GM18508 (cell line): ENCODE measurements at regions not wholly inside any gene's neighbourhood (a gene's known extent, or its start where the extent isn't known, plus 50 kb on each side); places are given as distances from the start of the nearest gene placed in this dataset.
"Not testable (repeated sequence)": the region's sequence is repeated elsewhere in the genome, so short reads cannot be mapped to it uniquely, and the experiment has no call there.

Experiments
- ATAC-seq: cut with Tn5 transposase; IDR thresholded peaks from one replicate; pipeline ENCODE4 v1.9.1; 2021; ENCODE audit warnings: moderate number of reproducible peaks; ENCODE audit not compliant: insufficient read depth, unreplicated experiment

GRCh38 chrX:128846385-128846784, 676.9 kb downstream of the SMARCA1 start:
- ATAC-seq: no peak

GRCh38 chrX:128818690-128819089, 704.6 kb downstream of the SMARCA1 start:
- no peak for ATAC-seq

- ATAC-seq: no peak
Measured at GRCh38 chrX:128816919-128817318, 706.4 kb downstream of the SMARCA1 start.

DNA sequence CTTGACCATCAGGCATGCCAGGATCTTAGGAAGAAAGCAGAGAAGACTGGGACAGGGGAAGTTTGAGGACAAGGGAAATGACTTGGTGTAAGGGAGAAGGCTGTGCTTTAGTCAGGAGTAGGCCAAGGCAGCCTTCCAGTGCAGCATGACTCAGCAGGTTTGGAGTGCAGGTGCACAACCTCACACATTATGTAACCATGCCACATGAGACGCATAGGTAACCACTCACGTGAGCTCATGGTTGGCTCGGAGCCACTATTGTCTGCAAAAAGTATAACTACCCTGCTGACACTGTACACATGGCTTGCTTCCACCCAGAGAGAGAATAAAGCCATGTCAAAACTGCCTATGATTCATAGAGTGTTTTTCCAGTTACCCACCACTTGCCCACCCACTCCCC, 715.9 kb downstream of the SMARCA1 start:
- no peak for ATAC-seq

DNA sequence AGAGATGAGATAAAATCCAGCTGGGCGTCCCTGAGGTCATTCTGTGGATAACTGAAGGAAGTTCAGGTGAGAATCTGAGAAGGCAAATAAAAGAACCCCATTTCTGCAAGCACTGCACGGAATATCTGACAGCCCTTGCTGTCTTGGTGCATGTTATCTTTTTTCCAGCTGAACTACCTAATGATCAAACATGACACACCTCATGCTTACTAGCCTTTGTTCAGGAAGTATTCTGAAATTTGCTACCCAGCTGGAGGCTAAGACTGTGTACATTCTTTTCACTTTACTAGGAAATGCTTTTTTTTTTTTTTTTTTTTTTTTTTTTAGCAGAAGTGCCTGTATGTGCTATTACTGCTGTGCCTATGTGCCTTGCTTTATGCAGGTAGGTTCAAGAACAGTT, 718.1 kb downstream of the SMARCA1 start:
- ATAC-seq: no peak

DNA sequence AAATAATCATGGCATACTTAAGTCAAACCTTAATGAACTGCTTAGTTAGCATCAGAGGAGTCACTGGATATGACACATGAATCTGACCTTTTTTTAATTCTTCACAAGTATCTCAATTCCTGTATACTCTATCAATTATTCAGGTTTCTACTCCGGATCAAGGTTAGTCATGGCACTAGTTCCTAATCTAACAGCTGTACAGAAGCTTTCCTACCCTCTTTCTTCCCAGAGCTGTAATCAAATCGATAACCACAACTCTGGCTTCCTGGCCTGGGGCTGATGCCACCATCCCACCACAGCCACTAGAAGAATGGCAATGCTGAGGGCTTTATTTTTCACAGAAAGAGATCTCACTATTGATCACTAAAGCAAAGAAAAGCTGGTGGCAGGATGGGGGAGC, 718.5 kb downstream of the SMARCA1 start:
- no peak for ATAC-seq

DNA sequence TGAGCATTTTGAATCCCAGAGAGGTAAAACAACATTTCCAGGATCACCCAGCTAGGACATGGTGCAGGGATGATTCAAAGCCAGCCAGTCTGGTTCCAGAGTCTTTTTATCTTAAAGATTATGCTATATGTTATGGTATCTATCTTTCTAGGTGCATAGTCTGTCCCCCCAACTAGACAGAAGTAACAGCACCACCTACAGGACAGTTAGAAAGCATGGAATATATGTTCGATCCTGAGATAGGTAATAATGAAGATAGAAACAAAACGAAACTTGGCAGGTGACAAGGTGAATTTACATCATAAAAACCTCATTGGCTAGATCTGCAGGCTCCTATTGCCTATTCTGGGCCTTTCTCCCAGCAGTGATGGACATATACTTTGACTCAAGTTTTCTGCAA, 723.2 kb downstream of the SMARCA1 start:
- ATAC-seq: no peak

GRCh38 chrX:128783139-128783538, 730.9 kb upstream of the ACTRT1 start:
- ATAC-seq: not testable (repeated sequence)

DNA sequence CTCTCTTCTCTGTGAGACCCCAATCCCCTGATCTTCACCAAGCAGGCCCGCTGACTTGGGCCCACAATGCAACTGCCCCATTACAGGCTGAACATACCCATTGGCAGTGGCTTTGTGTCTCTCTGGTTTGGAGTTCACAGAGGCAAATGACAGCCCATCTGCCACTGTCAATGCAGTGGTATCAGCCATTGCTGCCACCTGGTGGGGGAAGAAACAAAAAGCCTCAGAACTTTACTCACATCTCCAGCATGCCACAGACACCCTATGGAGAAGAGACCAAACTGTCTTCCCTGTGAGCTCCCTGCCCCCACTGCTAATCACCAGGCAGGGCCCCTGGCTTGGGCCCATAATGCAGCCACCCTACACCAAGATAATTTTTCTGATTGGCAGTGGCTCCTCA, 729.3 kb upstream of the ACTRT1 start:
- no peak for ATAC-seq

DNA sequence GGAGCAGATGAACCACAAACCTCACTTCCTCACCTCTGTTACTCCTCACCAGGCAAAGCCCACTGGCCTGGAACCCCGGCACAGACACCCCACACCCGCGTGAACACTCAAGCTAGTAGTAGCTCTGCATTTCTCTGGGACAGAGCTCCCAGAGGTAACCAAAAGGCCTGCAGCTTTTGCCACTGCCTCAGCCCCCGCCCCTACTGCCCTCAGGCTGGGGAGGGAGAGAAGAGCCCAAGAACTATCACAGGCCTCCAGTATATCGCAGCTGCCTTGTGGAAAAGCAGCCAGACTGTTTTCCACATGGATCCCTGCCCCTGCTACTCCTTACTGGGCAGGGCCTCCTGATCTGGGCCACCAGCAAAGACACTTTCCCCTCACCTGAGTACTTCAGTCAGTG, 728.7 kb upstream of the ACTRT1 start:
- ATAC-seq: no peak

DNA sequence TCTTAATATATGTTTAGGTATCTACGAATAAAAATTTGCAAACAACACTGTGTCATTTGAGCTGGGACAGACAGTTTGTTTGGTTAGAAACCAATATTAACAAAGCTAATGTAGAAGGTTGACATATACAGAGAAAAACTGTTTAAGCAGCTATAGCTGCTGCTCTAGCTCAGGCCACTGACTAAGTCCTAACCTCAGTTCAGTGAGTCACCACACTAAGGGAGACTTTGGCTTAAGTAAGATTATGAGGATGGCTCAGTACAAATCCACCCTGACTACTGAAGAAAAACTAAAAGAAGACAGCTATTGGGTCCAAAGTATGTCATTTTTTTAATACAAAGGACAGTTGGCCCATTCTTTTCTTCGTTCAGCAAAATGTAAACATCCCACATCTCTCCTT, 717.3 kb upstream of the ACTRT1 start:
- no peak for ATAC-seq

- no peak for ATAC-seq
Measured at GRCh38 chrX:128759745-128760144, 707.5 kb upstream of the ACTRT1 start.

DNA sequence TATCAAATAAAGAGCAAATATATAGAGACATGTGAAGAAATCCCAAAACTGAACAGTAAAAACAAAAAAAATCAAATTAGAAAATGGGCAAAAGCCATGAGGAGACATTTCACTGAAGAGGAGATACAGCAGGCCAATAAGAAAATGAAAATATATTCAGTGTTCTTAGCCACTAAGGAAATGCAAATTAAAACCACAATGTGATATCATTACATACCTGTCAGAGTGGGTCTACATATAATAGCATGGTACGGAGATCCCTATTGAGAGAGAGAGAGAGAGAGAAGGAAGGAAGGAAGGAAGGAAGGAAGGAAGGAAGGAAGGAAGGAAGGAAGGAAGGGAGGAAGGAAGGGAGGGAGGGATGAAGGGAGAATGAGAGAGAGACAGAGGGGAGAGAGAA, 707.0 kb upstream of the ACTRT1 start:
- ATAC-seq: no peak

- no peak for ATAC-seq
Measured at GRCh38 chrX:128754130-128754529, 701.9 kb upstream of the ACTRT1 start.

DNA sequence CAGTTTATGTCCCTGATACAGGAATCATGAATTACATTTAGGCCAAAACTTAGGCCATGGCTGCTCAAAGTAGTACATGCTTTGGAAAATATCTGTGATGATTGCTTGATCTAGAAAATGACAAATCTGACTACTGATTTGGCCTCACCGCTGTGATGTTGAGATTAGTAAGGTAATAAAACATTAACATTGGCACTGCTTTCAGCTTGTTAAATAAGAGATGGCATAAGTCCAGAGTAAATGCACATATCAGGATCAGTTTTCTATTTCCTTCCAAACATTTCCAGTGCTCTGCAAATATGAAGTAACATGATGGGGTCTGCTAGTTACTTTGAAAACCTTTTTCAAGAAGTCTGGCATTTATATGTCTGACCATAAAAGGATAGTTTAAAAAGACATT, 687.3 kb upstream of the ACTRT1 start:
- ATAC-seq: no peak

DNA sequence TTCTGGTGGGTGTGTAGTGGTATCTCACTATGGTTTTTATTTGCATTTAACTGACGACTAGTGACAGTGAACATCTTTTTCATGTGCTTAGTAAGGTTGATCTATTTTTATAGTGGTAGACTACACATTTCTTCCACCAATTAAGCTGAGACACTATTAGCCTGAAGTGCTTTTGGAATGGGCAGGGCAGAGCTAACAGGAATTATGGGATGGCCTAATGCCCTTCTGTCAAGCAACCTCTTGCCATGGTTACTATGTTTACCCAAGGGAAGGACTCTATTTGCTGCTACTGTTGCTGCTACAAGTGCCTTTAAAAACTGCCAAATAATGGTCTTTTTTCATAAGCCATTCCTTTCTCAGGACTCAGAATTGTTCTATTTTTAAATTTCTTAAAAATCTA, 676.7 kb upstream of the ACTRT1 start:
- ATAC-seq: no peak

- ATAC-seq: no peak
Measured at GRCh38 chrX:128717635-128718578, 665.7 kb upstream of the ACTRT1 start.

DNA sequence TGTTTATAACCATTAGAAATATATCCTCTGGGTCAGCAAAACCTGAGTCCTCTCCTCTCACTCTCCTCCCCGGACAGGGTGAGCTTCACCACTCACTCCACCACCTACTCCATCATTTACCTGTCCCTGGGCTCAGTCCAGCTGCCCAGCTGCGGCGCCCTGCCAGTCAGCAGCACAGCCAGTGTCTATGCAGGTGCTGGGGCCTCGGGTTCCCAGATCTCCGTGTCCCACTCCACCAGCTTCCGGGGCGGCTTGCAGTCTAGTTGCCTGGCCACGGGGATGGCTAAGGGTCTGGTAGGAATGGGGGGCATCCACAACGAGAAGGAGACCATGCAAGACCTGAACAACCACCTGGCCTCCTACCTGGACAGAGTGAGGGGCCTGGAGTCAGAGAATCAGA, 662.2 kb upstream of the ACTRT1 start:
- no peak for ATAC-seq

DNA sequence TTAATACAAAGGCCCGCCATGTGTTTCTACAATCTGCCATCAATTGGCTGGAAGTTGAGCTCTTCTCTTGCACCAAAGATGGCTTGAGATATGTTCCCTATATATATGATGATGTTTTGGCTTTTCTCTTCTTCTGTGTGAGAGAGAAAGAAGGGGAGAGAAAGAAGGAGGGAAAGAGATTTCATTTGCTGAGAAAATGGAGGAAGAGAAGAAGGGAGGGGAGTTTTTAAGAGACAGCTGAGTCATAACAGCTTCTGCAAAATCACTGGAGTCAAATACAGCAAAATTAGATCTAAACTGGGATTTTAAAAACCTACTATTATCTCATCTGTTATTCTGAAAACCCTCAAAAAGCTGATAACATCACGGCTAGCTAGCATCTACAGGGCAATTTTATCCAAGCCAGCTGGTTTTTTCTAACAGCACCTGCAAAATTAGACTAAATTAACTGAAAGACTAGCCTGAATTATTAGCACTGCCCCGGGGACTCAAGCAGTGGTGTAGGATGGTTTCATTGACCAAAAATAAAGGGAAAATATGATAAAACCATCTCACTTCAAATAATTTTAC, 647.6 kb upstream of the ACTRT1 start:
- ATAC-seq: no peak

DNA sequence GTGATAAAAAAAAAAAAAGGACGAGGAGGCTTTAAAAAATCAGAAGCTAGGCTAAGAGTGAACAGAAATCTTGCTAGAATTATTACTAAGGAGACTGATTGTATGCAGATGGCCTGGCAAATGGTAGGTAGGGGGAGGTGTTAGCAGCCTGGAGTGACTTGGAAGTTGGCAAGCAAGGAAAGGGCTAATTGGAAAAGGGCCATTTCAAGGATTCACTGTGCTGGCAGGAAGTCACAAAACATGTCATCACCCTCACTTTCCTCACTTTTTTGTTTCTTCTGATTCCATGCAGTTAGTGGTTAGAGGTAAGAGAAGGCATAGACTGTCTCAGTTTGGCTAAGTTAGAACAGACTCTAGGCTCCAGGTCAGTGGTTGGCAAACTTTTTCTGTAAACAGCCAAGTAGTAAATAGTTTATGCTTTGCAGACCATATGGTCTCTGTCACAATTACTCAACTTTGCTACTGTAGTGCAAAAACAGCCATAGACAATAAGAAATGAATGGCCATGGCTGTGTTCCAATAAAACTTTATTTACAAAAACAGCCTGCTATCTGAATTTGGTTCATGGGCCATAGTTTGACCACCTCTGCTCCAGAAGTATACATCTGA, 646.5 kb upstream of the ACTRT1 start:
- ATAC-seq: no peak

- no peak for ATAC-seq
Measured at GRCh38 chrX:128691872-128692271, 639.7 kb upstream of the ACTRT1 start.

GRCh38 chrX:128685387-128685786, 633.2 kb upstream of the ACTRT1 start:
- no peak for ATAC-seq
